Keratinocyte (primary cell): ENCODE measurements at regions not wholly inside any gene's neighbourhood (a gene's known extent, or its start where the extent isn't known, plus 50 kb on each side); places are given as distances from the start of the nearest gene placed in this dataset.
"Not testable (repeated sequence)": the region's sequence is repeated elsewhere in the genome, so short reads cannot be mapped to it uniquely, and the experiment has no call there.

Source experiments
- DNase-seq: peaks from one replicate; pipeline ENCODE4 v3.0.0-alpha.2; 2011; ENCODE audit warnings: low read depth, missing footprints, low spot score
- FAIRE-seq: peaks from 2 replicates; lab custom pipeline; 2011; peaks lifted over from hg19 to GRCh38; lab: Jason Lieb, UNC
- H2AFZ ChIP-seq: 2 replicates; pipeline ENCODE4 v1.6.0; 2012; ENCODE audit warnings: low read length, control low read depth, inconsistent platforms; ENCODE audit not compliant: control insufficient read depth
- H3K27ac ChIP-seq: 2 replicates; pipeline ENCODE4 v1.5.1; 2011; ENCODE audit warnings: low read length; ENCODE audit not compliant: control insufficient read depth, insufficient read depth
- H3K27me3 ChIP-seq: 3 replicates; pipeline ENCODE4 v1.6.0; 2011; ENCODE audit warnings: low read length; ENCODE audit not compliant: control insufficient read depth, insufficient read depth; ENCODE audit errors: extremely low read depth
- H3K36me3 ChIP-seq, 2 experiments: 2 replicates in 1 of 2; 3 replicates in 1 of 2; pipeline ENCODE4 v1.5.1; 2011; ENCODE audit warnings: low read length in 2 of 2, mild to moderate bottlenecking in 1 of 2; ENCODE audit not compliant: control insufficient read depth in 2 of 2, insufficient read depth in 2 of 2; ENCODE audit errors: extremely low read depth in 1 of 2
- H3K4me1 ChIP-seq: 3 replicates; pipeline ENCODE4 v1.5.1; 2011; ENCODE audit warnings: low read length; ENCODE audit not compliant: control insufficient read depth, insufficient read depth; ENCODE audit errors: extremely low read depth
- H3K4me2 ChIP-seq: 3 replicates; pipeline ENCODE4 v1.6.0; 2011; ENCODE audit warnings: low read depth, low read length; ENCODE audit not compliant: control insufficient read depth, insufficient read depth; ENCODE audit errors: extremely low read depth
- H3K4me3 ChIP-seq, 3 experiments: fragments of 200-600 bp in 1 of 3; sonication (generic) in 1 of 3; 2 replicates in 2 of 3; 3 replicates in 1 of 3; pipeline ENCODE4 v1.5.1; 2011 to 2016; ENCODE audit warnings: low read length in 3 of 3, mild to moderate bottlenecking in 3 of 3, control low read depth in 2 of 3, inconsistent platforms in 1 of 3, low read depth in 1 of 3, mixed read lengths in 1 of 3, mixed run types in 1 of 3, moderate library complexity in 1 of 3; ENCODE audit not compliant: control insufficient read depth in 2 of 3, insufficient read depth in 2 of 3; ENCODE audit errors: extremely low read depth in 1 of 3
- H3K79me2 ChIP-seq: 2 replicates; pipeline ENCODE4 v1.6.0; 2012; ENCODE audit warnings: low read length; ENCODE audit not compliant: control insufficient read depth, insufficient read depth
- H3K9ac ChIP-seq: 3 replicates; pipeline ENCODE4 v1.6.0; 2011; ENCODE audit warnings: low read length; ENCODE audit not compliant: control insufficient read depth, insufficient read depth; ENCODE audit errors: extremely low read depth
- H3K9me1 ChIP-seq: 3 replicates; pipeline ENCODE4 v1.6.0; 2011; ENCODE audit warnings: low read length; ENCODE audit not compliant: control insufficient read depth, insufficient read depth; ENCODE audit errors: extremely low read depth
- H3K9me3 ChIP-seq: 2 replicates; pipeline ENCODE4 v1.5.1; 2012; ENCODE audit warnings: low read depth, low read length; ENCODE audit not compliant: control insufficient read depth
- H4K20me1 ChIP-seq: 3 replicates; pipeline ENCODE4 v1.6.0; 2011; ENCODE audit warnings: low read length; ENCODE audit not compliant: control insufficient read depth, insufficient read depth; ENCODE audit errors: extremely low read depth
- dilution Hi-C: fragments of 300-500 bp; cut with MboI; formaldehyde crosslinking; loops from one replicate; pipeline ENCODE4 v1.7.0; 2020; ENCODE audit warnings: low sequenced_read_pairs; ENCODE audit not compliant: extremely low pct_ligation_motif_present

DNA sequence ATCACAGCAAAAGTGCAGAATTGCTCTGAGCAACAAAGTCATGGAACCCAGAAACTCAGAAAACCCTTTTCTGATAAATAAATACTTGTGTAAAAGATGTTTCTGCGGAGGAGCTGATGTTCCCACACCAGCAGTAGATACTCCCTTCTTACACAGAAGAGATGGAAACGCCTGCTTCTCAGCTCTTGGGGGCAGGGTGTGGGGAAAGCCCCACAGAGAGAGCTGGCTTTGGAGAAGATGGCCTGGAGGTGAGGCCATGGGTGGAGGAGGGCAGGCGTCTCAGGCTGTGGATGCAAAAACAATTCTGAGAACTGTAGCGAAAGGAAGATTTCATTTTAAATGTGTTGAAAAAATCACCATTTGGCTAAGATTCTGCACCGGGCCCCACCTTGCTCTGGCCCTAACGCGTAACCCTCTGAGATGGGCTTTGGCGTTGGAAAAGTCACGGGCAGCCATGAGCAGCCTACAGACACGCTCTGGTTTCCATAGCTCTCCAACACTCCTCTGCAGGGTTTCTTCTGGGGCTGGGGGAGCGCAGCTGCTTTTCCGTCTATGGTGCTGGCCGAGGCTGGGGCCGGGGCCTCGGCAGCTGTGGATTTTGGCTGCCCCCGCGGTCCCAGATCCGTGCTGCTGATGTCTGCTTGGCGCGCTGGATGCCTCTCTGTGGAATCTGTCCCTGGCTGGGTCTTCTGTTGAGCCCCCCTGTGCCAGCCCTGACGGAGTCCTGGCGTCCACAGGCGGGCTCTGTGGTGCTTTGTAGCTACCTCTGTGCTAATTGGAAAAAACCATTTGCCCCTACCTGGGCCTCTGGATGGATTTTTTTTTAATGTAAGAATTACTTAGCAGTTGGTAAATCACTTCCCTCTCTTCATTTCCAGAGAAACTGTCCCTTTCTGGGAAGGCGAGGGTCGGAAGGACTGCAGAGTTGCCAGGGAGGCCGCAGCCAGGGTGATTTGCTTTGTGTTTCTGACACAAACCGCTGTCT, 200.9 kb downstream of the BANP start:
- H4K20me1 ChIP-seq, H3K4me2 ChIP-seq, H3K9me1 ChIP-seq, H2AFZ ChIP-seq, H3K36me3 ChIP-seq, FAIRE-seq, H3K4me3 ChIP-seq, H3K27ac ChIP-seq, H3K27me3 ChIP-seq, DNase-seq, dilution Hi-C loops, H3K4me1 ChIP-seq, H3K79me2 ChIP-seq, H3K9me3 ChIP-seq, H3K9ac ChIP-seq: not testable (repeated sequence)

DNA sequence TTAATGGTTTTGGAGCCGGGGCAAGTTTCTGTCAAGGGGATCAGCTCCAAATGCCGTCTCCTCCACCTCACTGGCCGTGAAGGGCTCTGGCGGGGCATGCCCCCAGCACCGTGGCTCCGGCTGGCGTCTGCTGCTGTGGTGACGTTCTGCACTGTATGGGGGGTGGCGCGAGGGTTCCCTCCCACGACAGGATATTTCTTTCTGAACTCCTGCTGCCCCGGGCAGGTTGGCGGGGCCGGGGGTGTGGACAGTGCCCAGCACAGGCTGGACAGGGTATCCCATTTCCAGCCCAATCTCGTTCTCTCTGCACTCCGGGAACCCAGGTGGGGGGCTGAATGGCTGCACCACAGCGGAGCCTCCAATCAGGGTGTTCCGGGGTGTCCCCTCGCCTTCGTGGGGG, 201.6 kb downstream of the BANP start:
- H3K36me3 ChIP-seq, DNase-seq, dilution Hi-C loops: not testable (repeated sequence)

DNA sequence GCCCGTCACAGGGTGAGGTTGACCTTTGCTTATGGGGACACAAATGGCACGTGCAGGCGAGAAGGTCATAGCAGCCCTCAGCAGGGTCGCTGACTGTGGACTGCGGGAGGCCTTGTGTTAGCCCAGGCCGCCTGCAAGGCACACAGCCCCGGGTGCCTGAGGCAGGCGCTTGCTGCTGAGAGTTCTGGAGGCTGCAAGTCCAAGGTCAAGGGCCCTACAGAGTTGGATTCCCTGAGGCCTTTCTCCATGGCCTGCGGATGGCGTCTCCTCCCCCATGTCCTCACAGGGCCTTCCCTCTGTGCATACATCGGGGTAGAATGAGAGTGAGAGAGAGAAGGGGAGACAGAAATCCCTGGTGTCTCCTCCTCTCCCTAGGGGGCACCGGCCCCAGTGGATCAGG, 202.3 kb downstream of the BANP start:
- H3K9me3 ChIP-seq, H3K4me2 ChIP-seq, H3K27me3 ChIP-seq, H3K27ac ChIP-seq, H3K9ac ChIP-seq, H3K4me3 ChIP-seq, H3K4me1 ChIP-seq, H3K9me1 ChIP-seq, H2AFZ ChIP-seq, H3K79me2 ChIP-seq, H4K20me1 ChIP-seq, FAIRE-seq, H3K36me3 ChIP-seq, DNase-seq, dilution Hi-C loops: not testable (repeated sequence)

More for the DNA sequence above, 201.6 kb downstream of the BANP start:
- FAIRE-seq, H3K27me3 ChIP-seq, H3K4me2 ChIP-seq, H4K20me1 ChIP-seq, H3K9me3 ChIP-seq, H2AFZ ChIP-seq, H3K9me1 ChIP-seq, H3K9ac ChIP-seq, H3K27ac ChIP-seq, H3K79me2 ChIP-seq, H3K4me1 ChIP-seq, H3K4me3 ChIP-seq: not testable (repeated sequence)

DNA sequence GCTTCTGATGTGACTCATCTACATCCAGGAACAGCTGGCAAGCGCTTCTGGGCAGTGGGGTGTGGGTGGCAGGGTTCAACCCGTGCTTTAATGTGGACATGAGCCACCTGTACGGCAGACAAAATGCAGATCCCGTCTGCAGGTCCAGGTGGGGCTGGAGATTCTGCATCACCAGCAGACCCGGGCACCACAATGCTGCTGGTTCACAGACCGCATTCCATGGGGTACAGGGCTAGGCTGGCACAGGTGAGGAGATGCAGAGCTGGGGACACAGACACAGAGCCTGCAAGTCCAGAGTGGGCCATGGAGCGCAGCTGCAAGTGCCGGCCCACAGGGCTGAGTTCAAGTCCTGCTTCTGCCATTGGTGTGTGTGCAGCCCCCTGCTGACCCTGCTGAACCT, 203.7 kb downstream of the BANP start:
- H3K27me3 ChIP-seq, H4K20me1 ChIP-seq, H3K9ac ChIP-seq, H3K27ac ChIP-seq, H3K79me2 ChIP-seq, FAIRE-seq, DNase-seq, H3K9me1 ChIP-seq, H2AFZ ChIP-seq, H3K4me2 ChIP-seq, H3K9me3 ChIP-seq, H3K4me3 ChIP-seq, H3K36me3 ChIP-seq, H3K4me1 ChIP-seq, dilution Hi-C loops: not testable (repeated sequence)

DNA sequence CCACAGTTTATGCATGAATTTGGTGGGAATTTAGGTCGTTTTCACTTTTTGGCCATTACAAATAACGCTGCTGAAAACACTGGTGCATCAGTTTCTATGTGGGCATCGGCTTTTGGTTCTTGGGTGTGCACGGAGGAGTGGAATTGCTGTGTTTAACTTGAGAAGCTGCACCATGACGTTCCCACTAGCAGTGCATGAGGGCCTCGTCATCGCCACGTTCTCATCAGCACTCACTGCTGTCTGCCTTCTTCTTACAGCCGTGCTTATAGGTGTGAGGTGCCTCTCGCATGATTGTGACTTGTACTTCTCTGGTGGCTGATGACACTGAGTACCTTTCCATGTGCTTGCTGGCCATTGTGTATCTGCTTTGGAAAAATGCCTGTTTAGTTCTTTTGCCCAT, 204.4 kb downstream of the BANP start:
- DNase-seq, H3K27me3 ChIP-seq, H3K4me3 ChIP-seq, H3K4me2 ChIP-seq, dilution Hi-C loops, H3K4me1 ChIP-seq, H3K9me3 ChIP-seq, H4K20me1 ChIP-seq, FAIRE-seq, H2AFZ ChIP-seq, H3K9ac ChIP-seq, H3K9me1 ChIP-seq, H3K36me3 ChIP-seq, H3K27ac ChIP-seq, H3K79me2 ChIP-seq: not testable (repeated sequence)
